Pancreas (tissue), 10 donors: ENCODE measurements at regions not wholly inside any gene's neighbourhood (a gene's known extent, or its start where the extent isn't known, plus 50 kb on each side); places are given as distances from the start of the nearest gene placed in this dataset.

ENCODE experiments used
- ATAC-seq, 4 donors: fragments of 200-7000 bp; cut with Tn5 transposase; one replicate each; pipeline versions ENCODE4 v1.8.0 to v1.9.1; 2020; ENCODE audit warnings: mild to moderate bottlenecking in 4 of 4, moderate library complexity in 4 of 4
- DNase-seq, 6 donors: peaks; one replicate each; pipeline ENCODE4 v3.0.0-alpha.2; 2020
- FAIRE-seq: peaks from 2 replicates; lab custom pipeline; 2012; peaks lifted over from hg19 to GRCh38; lab: Jason Lieb, UNC
- H3K27ac ChIP-seq, 4 donors: fragments of 200-600 bp; sonication (generic); 1 replicate in 3 of 4; 2 replicates in 1 of 4; pipeline versions ENCODE4 v1.5.0 to v1.8.0; 2020
- H3K27me3 ChIP-seq, 4 donors: fragments of 200-600 bp; one replicate each; pipeline ENCODE4 v1.8.0; 2021
- H3K36me3 ChIP-seq, 3 donors: fragments of 200-600 bp; sonication (generic) in 1 of 3; one replicate each; pipeline versions ENCODE4 v1.5.0 to v1.8.0; 2020 to 2021
- H3K4me1 ChIP-seq, 3 donors: fragments of 200-600 bp; one replicate each; pipeline ENCODE4 v1.8.0; 2021
- H3K4me3 ChIP-seq, 4 donors: fragments of 200-600 bp; sonication (generic) in 2 of 4; one replicate each; pipeline versions ENCODE4 v1.5.0 to v1.8.0; 2020 to 2021
- H3K9me3 ChIP-seq, 4 donors: fragments of 200-600 bp; one replicate each; pipeline ENCODE4 v1.8.0; 2021
- CTCF ChIP-seq, 4 donors: fragments of 200-600 bp; sonication (generic) in 3 of 4; IDR thresholded peaks; one replicate each; pipeline versions ENCODE4 v1.5.0 to v1.8.0; 2021; ENCODE audit warnings: antibody characterized with exemption in 4 of 4
- WGBS, 2 donors: extraction: QIAGEN DNeasy Blood & Tissue Kit; methylation state at CpG; one replicate each; pipeline ENCODE4 v1.1.7; 2013; 5-methylcytosine and 5-hydroxymethylcytosine counted together
- intact Hi-C, 3 donors: fragments of 100-400 bp; cut with DNase I; formaldehyde crosslinking; loops; one replicate each; pipeline versions ENCODE4 v1.11.1 to v1.14.2; 2022
- donor health status: healthy with polysubstance abuse.
- donor health status: DM: no; HTN: no; CAD: no; lungs with moderate emphysema.
- donor health status: DM: no; HTN: no; CAD: no.
- donor health status: control.
- donor health status: control.
- donor health status: Bipolar disorder and iron deficiency.
- donor health status: DM: yes; HTN: yes; CAD: no.
- donor health status: DM: no; HTN: no; CAD: no.
- donor health status: DM: no; HTN: no; CAD: no.
- donor health status: DM: yes; HTN: yes; CAD: no.

GRCh38 chrX:25941087-25941486 lies 197.1 kb upstream of the MAGEB18 start:
- intact Hi-C loops, result no loop called here
- Histone ChIP-seq H3K27me3 (no peaks in the 10 kb centered on the region), H3K4me1 (no peaks in the 10 kb centered on the region), H3K27ac (no peak overlapping the region), H3K36me3 (no peaks in the 10 kb centered on the region), H3K9me3 (no peaks in the 10 kb centered on the region), H3K4me3 (no peak overlapping the region)
- ATAC-seq (no peak), FAIRE-seq (no peak), DNase-seq (no peak)
- 44 to 65% methylated on average over 2 of the region's 2 CpGs for WGBS, 2 donors
- no peak for TF ChIP-seq CTCF (IDR thresholded peaks at IDR 0.05)

- 62 to 79% methylated on average over 4 of the region's 4 CpGs for WGBS, 2 donors
- no peak overlapping the region for H3K4me3 ChIP-seq
- FAIRE-seq (no peak), DNase-seq (no peak), ATAC-seq (no peak)
- H3K27ac ChIP-seq, result no peak overlapping the region
- H3K9me3 ChIP-seq, result no peaks in the 10 kb centered on the region
- no peaks in the 10 kb centered on the region for H3K36me3 ChIP-seq
- H3K4me1 ChIP-seq, result no peaks in the 10 kb centered on the region
- TF ChIP-seq CTCF (IDR thresholded peaks at IDR 0.05), result no peak
- intact Hi-C loops, result no loop called here
- H3K27me3 ChIP-seq, result no peaks in the 10 kb centered on the region
Observed at GRCh38 chrX:25941559-25942250, 196.4 kb upstream of the MAGEB18 start.

- no peak overlapping the region for H3K4me3 ChIP-seq
- intact Hi-C loops, result no loop called here
- ATAC-seq (peak; percentile 43 to 74 (median 62)), FAIRE-seq (no peak), DNase-seq (peak in 5 of 6 donors; percentile 13 to 60 (median 23))
- no peak overlapping the region for H3K27ac ChIP-seq
- 33 to 37% methylated on average over 12 of the region's 12 CpGs for WGBS, 2 donors
- H3K9me3 ChIP-seq, result no peaks in the 10 kb centered on the region
- H3K27me3 ChIP-seq, result no peaks in the 10 kb centered on the region
- H3K36me3 ChIP-seq, result no peaks in the 10 kb centered on the region
- no peaks in the 10 kb centered on the region for H3K4me1 ChIP-seq
- peak in 3 of 4 donors; percentile 13 to 15 (median 14) for TF ChIP-seq CTCF (IDR thresholded peaks at IDR 0.05)
Observed at GRCh38 chrX:25968920-25969319, 169.2 kb upstream of the MAGEB18 start.

- Histone ChIP-seq H3K36me3 (no peaks in the 10 kb centered on the region), H3K4me3 (no peak overlapping the region), H3K27me3 (no peaks in the 10 kb centered on the region), H3K9me3 (no peaks in the 10 kb centered on the region), H3K27ac (no peak overlapping the region), H3K4me1 (no peaks in the 10 kb centered on the region)
- DNase-seq (peak in 1 of 6 donors; percentile 32), FAIRE-seq (no peak), ATAC-seq (no peak)
- intact Hi-C loops, result no loop called here
- no peak for TF ChIP-seq CTCF (IDR thresholded peaks at IDR 0.05)
- WGBS, 2 donors, result 61 to 65% methylated on average over 10 of the region's 10 CpGs
Observed at GRCh38 chrX:25976683-25977310, 161.3 kb upstream of the MAGEB18 start.

GRCh38 chrX:25998687-25999086 lies 139.5 kb upstream of the MAGEB18 start:
- intact Hi-C loops, result no loop called here
- Histone ChIP-seq H3K4me3 (no peak overlapping the region), H3K9me3 (no peaks in the 10 kb centered on the region), H3K27me3 (peaks cover 0 to 5% (median 0%) of the 10 kb centered on the region in 4 donors), H3K36me3 (no peaks in the 10 kb centered on the region), H3K27ac (no peak overlapping the region), H3K4me1 (no peaks in the 10 kb centered on the region)
- FAIRE-seq, result no peak
- no peak for DNase-seq
- TF ChIP-seq CTCF (IDR thresholded peaks at IDR 0.05), result no peak
- WGBS, 2 donors, result 43 to 97% methylated on average over 1 of the region's 1 CpG
- no peak for ATAC-seq
